Spinal cord (tissue), 9 donors: ENCODE measurements at regions not wholly inside any gene's neighbourhood (a gene's known extent, or its start where the extent isn't known, plus 50 kb on each side); places are given as distances from the start of the nearest gene placed in this dataset.
"Not testable (repeated sequence)": the region's sequence is repeated elsewhere in the genome, so short reads cannot be mapped to it uniquely, and the experiment has no call there.

ENCODE experiments used
- DNase-seq, 6 donors: peaks; one replicate each; pipeline versions ENCODE4 v3.0.0 to v3.0.0-alpha.2; 2013 to 2015; ENCODE audit warnings: low spot score in 6 of 6, low read depth in 4 of 6
- H3K27ac ChIP-seq: one replicate; pipeline ENCODE4 v1.5.1; 2013; ENCODE audit warnings: low read depth, low read length, control low read depth
- H3K27me3 ChIP-seq: one replicate; pipeline ENCODE4 v1.6.1; 2013; ENCODE audit warnings: low read length; ENCODE audit not compliant: control insufficient read depth, insufficient read depth
- H3K36me3 ChIP-seq: one replicate; pipeline ENCODE4 v1.6.1; 2013; ENCODE audit warnings: low read length; ENCODE audit not compliant: control insufficient read depth, insufficient read depth
- H3K4me1 ChIP-seq: one replicate; pipeline ENCODE4 v1.6.1; 2013; ENCODE audit warnings: low read length; ENCODE audit not compliant: control insufficient read depth, insufficient read depth
- H3K4me3 ChIP-seq: one replicate; pipeline ENCODE4 v1.5.1; 2013; ENCODE audit warnings: low read depth, low read length, control low read depth
- H3K9me3 ChIP-seq: one replicate; pipeline ENCODE4 v1.6.1; 2013; ENCODE audit warnings: low read length; ENCODE audit not compliant: control insufficient read depth, insufficient read depth
- WGBS: methylation state at CpG from one replicate; pipeline ENCODE4 v1.1.5; 2013; ENCODE audit warnings: missing lambda C conversion rate; ENCODE audit not compliant: insufficient coverage; 5-methylcytosine and 5-hydroxymethylcytosine counted together
- donor health status: healthy.

GRCh38 chr11:106174003-106174402 is 96.5 kb downstream of the AASDHPPT start:
- H3K4me1 ChIP-seq, H3K4me3 ChIP-seq, DNase-seq, H3K36me3 ChIP-seq, H3K27me3 ChIP-seq, H3K27ac ChIP-seq, H3K9me3 ChIP-seq: not testable (repeated sequence)
- WGBS: 58% methylated on average over 3 of the region's 4 CpGs

DNA sequence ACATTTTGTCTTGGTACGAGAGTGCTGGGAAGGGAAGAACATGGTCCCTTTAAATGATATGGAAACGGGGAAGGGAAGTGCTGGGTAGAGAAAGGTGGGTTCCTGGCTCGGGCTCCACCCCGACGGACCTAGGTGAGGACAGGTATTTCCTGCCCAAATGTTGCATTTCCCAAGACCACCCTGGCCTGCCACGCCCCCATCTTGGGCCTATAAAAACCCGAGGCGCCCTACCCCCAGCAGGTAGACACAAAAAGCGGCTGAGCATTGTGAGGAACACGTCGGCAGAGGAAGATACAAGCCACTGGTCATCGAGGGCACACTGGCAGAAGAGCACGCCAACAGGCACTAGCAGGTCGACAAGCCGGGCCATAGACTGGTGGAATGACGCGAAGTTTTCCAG is 99.4 kb downstream of the AASDHPPT start:
- 97% methylated on average over 14 of the region's 17 CpGs for WGBS
- Histone ChIP-seq H3K9me3 (peaks cover 2% of the 10 kb centered on the region), H3K27ac (no peak overlapping the region), H3K27me3 (no peaks in the 10 kb centered on the region), H3K36me3 (no peaks in the 10 kb centered on the region), H3K4me1 (no peaks in the 10 kb centered on the region), H3K4me3 (no peak overlapping the region)
- no peak for DNase-seq

GRCh38 chr11:106177311-106177710 is 99.8 kb downstream of the AASDHPPT start:
- Histone ChIP-seq H3K4me1 (no peaks in the 10 kb centered on the region), H3K4me3 (no peak overlapping the region), H3K36me3 (no peaks in the 10 kb centered on the region), H3K27ac (no peak overlapping the region), H3K9me3 (peaks cover 2% of the 10 kb centered on the region), H3K27me3 (no peaks in the 10 kb centered on the region)
- 52% methylated on average over 3 of the region's 6 CpGs for WGBS
- DNase-seq: no peak

DNA sequence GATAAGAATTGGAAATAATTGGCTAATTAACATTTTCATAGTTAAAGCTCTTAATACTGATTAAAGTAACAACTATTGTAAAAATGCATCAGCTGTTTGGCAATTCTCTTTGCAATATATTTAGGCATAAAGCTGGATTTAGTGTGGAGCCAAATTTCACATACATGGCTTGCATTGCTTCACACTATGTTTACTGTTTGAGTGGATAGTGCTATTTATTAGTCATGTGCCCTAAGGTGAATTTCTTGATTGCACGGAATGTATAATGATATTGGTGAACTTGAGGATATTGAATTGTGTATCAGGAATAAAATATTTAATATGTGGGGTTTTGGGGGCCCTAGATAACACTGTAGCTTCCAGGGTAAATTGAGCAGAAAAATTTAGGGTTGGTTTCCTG is 100.9 kb downstream of the AASDHPPT start:
- WGBS: 100% methylated on average over 1 of the region's 1 CpG
- Histone ChIP-seq H3K4me1 (no peaks in the 10 kb centered on the region), H3K4me3 (no peak overlapping the region), H3K9me3 (peaks cover 2% of the 10 kb centered on the region), H3K27ac (no peak overlapping the region), H3K36me3 (no peaks in the 10 kb centered on the region), H3K27me3 (no peaks in the 10 kb centered on the region)
- DNase-seq: no peak

- no peak overlapping the region for H3K4me3 ChIP-seq
- H3K27me3 ChIP-seq: no peaks in the 10 kb centered on the region
- H3K27ac ChIP-seq: no peak overlapping the region
- DNase-seq: no peak
- H3K4me1 ChIP-seq: no peaks in the 10 kb centered on the region
- WGBS: no CpG with 5 or more reads among the region's 1 CpG
- no peaks in the 10 kb centered on the region for H3K36me3 ChIP-seq
- peaks cover 2% of the 10 kb centered on the region for H3K9me3 ChIP-seq
Observed at GRCh38 chr11:106179048-106179447, 101.6 kb downstream of the AASDHPPT start.

DNA sequence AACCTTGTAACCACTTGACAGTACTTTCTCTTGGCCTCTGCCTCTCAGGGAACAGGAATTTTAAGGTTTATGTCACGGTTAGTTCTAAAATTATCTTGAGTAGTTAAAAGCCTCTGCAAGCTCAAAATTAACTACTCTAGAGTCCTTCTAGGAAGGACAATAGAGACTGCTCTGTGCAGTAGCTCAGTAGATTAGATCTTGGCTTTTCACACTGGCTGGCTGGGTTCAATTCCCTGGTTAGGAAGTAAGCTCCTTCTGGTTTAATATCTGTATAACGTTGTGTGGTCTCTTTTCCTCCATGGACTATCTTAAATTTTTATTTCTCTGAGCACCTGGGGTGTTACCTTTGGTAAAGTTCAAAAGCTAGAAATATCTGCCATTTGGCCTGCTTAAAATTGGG is 109.2 kb downstream of the AASDHPPT start:
- 60% methylated on average over 1 of the region's 2 CpGs for WGBS
- H3K4me3 ChIP-seq: no peak overlapping the region

GRCh38 chr11:106187860-106188456 is 110.5 kb downstream of the AASDHPPT start:
- Histone ChIP-seq H3K27ac (no peak overlapping the region), H3K36me3 (no peaks in the 10 kb centered on the region), H3K9me3 (peaks cover 4% of the 10 kb centered on the region), H3K4me1 (no peaks in the 10 kb centered on the region), H3K4me3 (no peak overlapping the region), H3K27me3 (no peaks in the 10 kb centered on the region)
- no peak for DNase-seq
- no CpG with 5 or more reads among the region's 2 CpGs for WGBS

More for the DNA sequence above, 109.2 kb downstream of the AASDHPPT start:
- Histone ChIP-seq H3K9me3 (peaks cover 4% of the 10 kb centered on the region), H3K27ac (no peak overlapping the region), H3K4me1 (no peaks in the 10 kb centered on the region), H3K36me3 (no peaks in the 10 kb centered on the region), H3K27me3 (no peaks in the 10 kb centered on the region)
- DNase-seq: no peak

DNA sequence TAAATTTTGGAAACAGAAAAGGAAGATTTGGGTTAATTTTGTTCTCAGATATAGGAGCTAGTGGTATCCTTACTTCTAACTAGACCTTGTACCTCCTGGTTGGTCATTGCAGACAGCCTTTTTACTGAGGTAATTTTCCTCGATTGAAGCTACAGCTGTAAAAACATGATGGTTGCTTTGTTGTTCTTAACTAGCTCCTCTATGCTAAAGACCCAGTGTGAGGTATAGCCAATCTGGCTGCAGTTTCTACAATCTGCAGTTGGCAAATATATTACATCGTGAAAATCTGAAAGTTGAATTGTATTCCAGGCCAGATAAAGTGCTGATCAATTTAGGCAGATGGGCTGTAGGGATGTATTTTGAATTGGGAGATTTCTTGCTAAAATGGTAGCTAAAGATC is 116.5 kb downstream of the AASDHPPT start:
- WGBS: 62% methylated on average over 2 of the region's 2 CpGs
- H3K4me3 ChIP-seq: no peak overlapping the region
- peak in 2 of 6 donors; percentile 32 to 81 for DNase-seq

GRCh38 chr11:106197438-106197837 is 120.0 kb downstream of the AASDHPPT start:
- DNase-seq: no peak
- Histone ChIP-seq H3K4me1 (no peaks in the 10 kb centered on the region), H3K27me3 (no peaks in the 10 kb centered on the region), H3K36me3 (no peaks in the 10 kb centered on the region), H3K9me3 (no peaks in the 10 kb centered on the region), H3K4me3 (no peak overlapping the region), H3K27ac (no peak overlapping the region)

More for the DNA sequence above, 116.5 kb downstream of the AASDHPPT start:
- no peaks in the 10 kb centered on the region for H3K36me3 ChIP-seq
- H3K4me1 ChIP-seq: no peaks in the 10 kb centered on the region
- no peak overlapping the region for H3K27ac ChIP-seq
- no peaks in the 10 kb centered on the region for H3K27me3 ChIP-seq
- H3K9me3 ChIP-seq: peaks cover 1% of the 10 kb centered on the region

DNA sequence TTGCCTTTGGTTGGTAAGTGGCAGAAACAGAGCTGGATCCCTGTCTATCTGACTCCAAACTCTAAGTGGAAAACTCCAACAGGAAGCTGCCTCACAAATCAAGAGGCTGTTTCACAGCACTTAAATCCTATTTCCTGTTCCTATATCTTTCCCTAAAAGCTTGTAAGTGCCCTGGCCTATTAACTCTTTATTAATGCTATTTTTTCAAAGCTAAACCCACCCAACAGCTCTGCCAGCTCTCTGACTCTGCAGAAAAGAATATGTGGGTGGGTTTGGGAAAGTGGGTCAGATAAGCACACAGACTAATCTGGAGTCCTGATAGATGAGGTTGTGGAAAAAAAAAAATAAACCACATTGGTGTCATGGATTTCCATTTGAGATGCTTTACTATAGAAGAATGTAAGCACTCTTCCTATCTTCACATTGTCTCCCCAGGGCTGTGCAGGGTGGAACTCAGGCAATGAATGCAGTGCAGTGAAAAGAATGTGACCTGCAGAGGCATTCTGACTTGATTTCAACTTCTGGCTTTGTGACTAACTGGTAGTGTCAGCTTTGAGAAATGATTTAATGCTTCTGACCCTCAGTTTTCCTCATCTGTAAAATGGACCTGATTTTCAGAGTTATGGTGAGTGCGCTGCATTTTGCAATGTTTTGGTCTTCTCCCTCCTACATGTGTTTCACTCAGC is 125.6 kb downstream of the AASDHPPT start:
- no CpG with 5 or more reads among the region's 1 CpG for WGBS

More for the DNA sequence above, 125.6 kb downstream of the AASDHPPT start:
- Histone ChIP-seq H3K4me1 (no peaks in the 10 kb centered on the region), H3K36me3 (no peaks in the 10 kb centered on the region), H3K27ac (no peak overlapping the region), H3K4me3 (no peak overlapping the region), H3K27me3 (no peaks in the 10 kb centered on the region), H3K9me3 (no peaks in the 10 kb centered on the region)
- no peak for DNase-seq
